Hepatocyte (in vitro differentiated cells): ENCODE measurements at regions not wholly inside any gene's neighbourhood (a gene's known extent, or its start where the extent isn't known, plus 50 kb on each side); places are given as distances from the start of the nearest gene placed in this dataset.

Experiments used
- CTCF ChIP-seq: fragments of 200-600 bp; sonication (generic); IDR thresholded peaks from 2 replicates; pipeline ENCODE4 v1.5.1; 2016; ENCODE audit warnings: antibody characterized with exemption, mild to moderate bottlenecking; ENCODE audit not compliant: poor library complexity
- EZH2 ChIP-seq: fragments of 200-600 bp; sonication (generic); IDR thresholded peaks from 2 replicates; pipeline ENCODE4 v1.6.1; 2016; ENCODE audit warnings: antibody characterized with exemption, mild to moderate bottlenecking, borderline replicate concordance
- EZH2phosphoT487 ChIP-seq: fragments of 200-600 bp; sonication (generic); IDR thresholded peaks from one replicate; pipeline ENCODE4 v1.6.1; 2018; ENCODE audit warnings: antibody characterized with exemption, mild to moderate bottlenecking, low read depth, moderate library complexity; ENCODE audit not compliant: unreplicated experiment, severe bottlenecking

GRCh38 chr9:102840335-102840734 lies 154.8 kb upstream of the CYLC2 start:
- TF ChIP-seq EZH2phosphoT487 (no peak), CTCF (no peak), EZH2 (no peak)
